SJSA1 (cell line): ENCODE measurements at regions not wholly inside any gene's neighbourhood (a gene's known extent, or its start where the extent isn't known, plus 50 kb on each side); places are given as distances from the start of the nearest gene placed in this dataset.
"Not testable (repeated sequence)": the region's sequence is repeated elsewhere in the genome, so short reads cannot be mapped to it uniquely, and the experiment has no call there.

ENCODE experiments used
- DNase-seq, 2 experiments: peaks; one replicate each; pipeline ENCODE4 v3.0.0-alpha.2; 2015 to 2020; ENCODE audit warnings: low spot score in 2 of 2, low read depth in 1 of 2
- H3K27ac ChIP-seq: fragments of 250-450 bp; sonication (Bioruptor Pico); 2 replicates; pipeline ENCODE4 v1.5.1; 2020; ENCODE audit warnings: mild to moderate bottlenecking, moderate library complexity
- H3K27me3 ChIP-seq: fragments of 250-450 bp; sonication (Bioruptor Pico); replicated peaks from 2 replicates; pipeline ENCODE4 v1.5.1; 2020; ENCODE audit warnings: mild to moderate bottlenecking, moderate library complexity
- H3K36me3 ChIP-seq: fragments of 250-450 bp; sonication (Bioruptor Pico); 2 replicates; pipeline ENCODE4 v1.5.1; 2020; ENCODE audit warnings: mild to moderate bottlenecking
- H3K4me1 ChIP-seq: fragments of 250-450 bp; sonication (Bioruptor Pico); replicated peaks from 2 replicates; pipeline ENCODE4 v1.6.1; 2021; ENCODE audit warnings: mild to moderate bottlenecking
- H3K4me3 ChIP-seq: fragments of 250-450 bp; sonication (Bioruptor Pico); 2 replicates; pipeline ENCODE4 v1.5.1; 2020; ENCODE audit warnings: mild to moderate bottlenecking
- H3K9me3 ChIP-seq: fragments of 250-450 bp; sonication (Bioruptor Pico); replicated peaks from 2 replicates; pipeline ENCODE4 v1.5.1; 2020; ENCODE audit warnings: mild to moderate bottlenecking

GRCh38 chr6:16031278-16031981 lies 97.5 kb upstream of the MYLIP start:
- Histone ChIP-seq H3K36me3 (no peaks in the 10 kb centered on the region), H3K9me3 (no peaks in the 10 kb centered on the region), H3K4me3 (no peak overlapping the region), H3K27ac (no peak overlapping the region), H3K4me1 (no peaks in the 10 kb centered on the region), H3K27me3 (no peaks in the 10 kb centered on the region)
- DNase-seq = no peak

- Histone ChIP-seq H3K4me3 (no peak overlapping the region), H3K9me3 (no peaks in the 10 kb centered on the region), H3K27ac (no peak overlapping the region), H3K27me3 (no peaks in the 10 kb centered on the region), H3K36me3 (no peaks in the 10 kb centered on the region), H3K4me1 (no peaks in the 10 kb centered on the region)
- DNase-seq = no peak
Measured at GRCh38 chr6:16028966-16029365, 99.9 kb upstream of the MYLIP start.

GRCh38 chr6:16020259-16020658 lies 108.6 kb upstream of the MYLIP start:
- DNase-seq = no peak
- Histone ChIP-seq H3K27me3 (no peaks in the 10 kb centered on the region), H3K27ac (no peak overlapping the region), H3K9me3 (no peaks in the 10 kb centered on the region), H3K4me3 (no peak overlapping the region), H3K4me1 (no peaks in the 10 kb centered on the region), H3K36me3 (no peaks in the 10 kb centered on the region)

- no peak for DNase-seq
- no peak overlapping the region for H3K4me3 ChIP-seq
Measured at GRCh38 chr6:16019462-16019861, 109.4 kb upstream of the MYLIP start.

GRCh38 chr6:16018626-16019025 lies 110.3 kb upstream of the MYLIP start:
- H3K4me1 ChIP-seq = no peaks in the 10 kb centered on the region
- no peak overlapping the region for H3K27ac ChIP-seq
- H3K27me3 ChIP-seq = no peaks in the 10 kb centered on the region
- H3K4me3 ChIP-seq = no peak overlapping the region
- DNase-seq = no peak
- no peaks in the 10 kb centered on the region for H3K9me3 ChIP-seq
- H3K36me3 ChIP-seq = no peaks in the 10 kb centered on the region

More at GRCh38 chr6:16019462-16019861, 109.4 kb upstream of the MYLIP start:
- Histone ChIP-seq H3K4me1 (no peaks in the 10 kb centered on the region), H3K36me3 (no peaks in the 10 kb centered on the region), H3K9me3 (no peaks in the 10 kb centered on the region), H3K27me3 (no peaks in the 10 kb centered on the region), H3K27ac (no peak overlapping the region)

GRCh38 chr6:16014325-16014724 lies 114.6 kb upstream of the MYLIP start:
- H3K9me3 ChIP-seq, DNase-seq: not testable (repeated sequence)

GRCh38 chr6:16007146-16007545 lies 121.7 kb upstream of the MYLIP start:
- no peak overlapping the region for H3K27ac ChIP-seq
- no peak for DNase-seq
- H3K9me3 ChIP-seq = no peaks in the 10 kb centered on the region
- H3K4me3 ChIP-seq = no peak overlapping the region
- no peaks in the 10 kb centered on the region for H3K4me1 ChIP-seq
- H3K27me3 ChIP-seq = no peaks in the 10 kb centered on the region
- H3K36me3 ChIP-seq = no peaks in the 10 kb centered on the region

More at GRCh38 chr6:16014325-16014724, 114.6 kb upstream of the MYLIP start:
- H3K27me3 ChIP-seq, H3K4me1 ChIP-seq, H3K27ac ChIP-seq, H3K4me3 ChIP-seq, H3K36me3 ChIP-seq: not testable (repeated sequence)

GRCh38 chr6:16006681-16007080 lies 122.2 kb upstream of the MYLIP start:
- H3K36me3 ChIP-seq = no peaks in the 10 kb centered on the region
- no peaks in the 10 kb centered on the region for H3K4me1 ChIP-seq
- H3K9me3 ChIP-seq = no peaks in the 10 kb centered on the region
- H3K4me3 ChIP-seq = no peak overlapping the region
- DNase-seq = no peak
- no peaks in the 10 kb centered on the region for H3K27me3 ChIP-seq
- H3K27ac ChIP-seq = no peak overlapping the region

GRCh38 chr6:16004934-16005679 lies 123.8 kb upstream of the MYLIP start:
- no peaks in the 10 kb centered on the region for H3K9me3 ChIP-seq
- no peak overlapping the region for H3K4me3 ChIP-seq
- no peak for DNase-seq
- H3K27ac ChIP-seq = no peak overlapping the region
- H3K27me3 ChIP-seq = no peaks in the 10 kb centered on the region
- H3K36me3 ChIP-seq = no peaks in the 10 kb centered on the region
- no peaks in the 10 kb centered on the region for H3K4me1 ChIP-seq

GRCh38 chr6:16003197-16003491 lies 125.7 kb upstream of the MYLIP start:
- no peak for DNase-seq
- Histone ChIP-seq H3K4me3 (no peak overlapping the region), H3K36me3 (no peaks in the 10 kb centered on the region), H3K4me1 (no peaks in the 10 kb centered on the region), H3K9me3 (no peaks in the 10 kb centered on the region), H3K27me3 (no peaks in the 10 kb centered on the region), H3K27ac (no peak overlapping the region)

GRCh38 chr6:16002332-16003196 lies 126.3 kb upstream of the MYLIP start:
- H3K27ac ChIP-seq = no peak overlapping the region
- H3K4me3 ChIP-seq = no peak overlapping the region
- H3K36me3 ChIP-seq = no peaks in the 10 kb centered on the region
- H3K27me3 ChIP-seq = no peaks in the 10 kb centered on the region
- no peaks in the 10 kb centered on the region for H3K9me3 ChIP-seq
- no peaks in the 10 kb centered on the region for H3K4me1 ChIP-seq
- DNase-seq = no peak

- H3K4me3 ChIP-seq = no peak overlapping the region
- H3K27ac ChIP-seq = no peak overlapping the region
Measured at GRCh38 chr6:16001158-16001557, 127.7 kb upstream of the MYLIP start.

GRCh38 chr6:15999201-15999600 lies 129.7 kb upstream of the MYLIP start:
- no peaks in the 10 kb centered on the region for H3K36me3 ChIP-seq
- no peaks in the 10 kb centered on the region for H3K4me1 ChIP-seq
- H3K27ac ChIP-seq = no peak overlapping the region
- H3K4me3 ChIP-seq = no peak overlapping the region
- H3K9me3 ChIP-seq = no peaks in the 10 kb centered on the region
- no peaks in the 10 kb centered on the region for H3K27me3 ChIP-seq
- no peak for DNase-seq

More at GRCh38 chr6:16001158-16001557, 127.7 kb upstream of the MYLIP start:
- no peaks in the 10 kb centered on the region for H3K9me3 ChIP-seq
- DNase-seq = no peak
- no peaks in the 10 kb centered on the region for H3K36me3 ChIP-seq
- H3K4me1 ChIP-seq = no peaks in the 10 kb centered on the region
- no peaks in the 10 kb centered on the region for H3K27me3 ChIP-seq
